Peyer's patch (tissue), 4 donors: ENCODE measurements at regions not wholly inside any gene's neighbourhood (a gene's known extent, or its start where the extent isn't known, plus 50 kb on each side); places are given as distances from the start of the nearest gene placed in this dataset.

Source experiments
- DNase-seq, 3 donors: peaks; one replicate each; pipeline ENCODE4 v3.0.0-alpha.2; 2017 to 2019
- H3K27ac ChIP-seq, 4 donors: fragments of 200-600 bp; sonication (generic); one replicate each; pipeline ENCODE4 v1.5.1; 2016 to 2019
- H3K27me3 ChIP-seq, 2 donors: fragments of 200-600 bp; sonication (generic); one replicate each; pipeline ENCODE4 v1.5.1; 2019
- H3K36me3 ChIP-seq, 3 donors: fragments of 200-600 bp; sonication (generic); one replicate each; pipeline ENCODE4 v1.5.1; 2016 to 2019
- H3K4me1 ChIP-seq, 4 donors: fragments of 200-600 bp; sonication (generic); one replicate each; pipeline ENCODE4 v1.5.1; 2016 to 2019
- H3K4me3 ChIP-seq, 4 donors: fragments of 200-600 bp; sonication (generic); 1 replicate in 3 of 4; 2 replicates in 1 of 4; pipeline ENCODE4 v1.5.1; 2016 to 2019; ENCODE audit warnings: mild to moderate bottlenecking in 1 of 4
- H3K9me3 ChIP-seq, 4 donors: fragments of 200-600 bp; sonication (generic); one replicate each; pipeline ENCODE4 v1.5.1; 2016 to 2019; ENCODE audit warnings: mild to moderate bottlenecking in 1 of 4
- CTCF ChIP-seq, 6 experiments: fragments of 450-650 bp in 4 of 6; fragments of 200-600 bp in 2 of 6; sonication (generic) in 1 of 6; IDR thresholded peaks; one replicate each; pipeline ENCODE4 v1.5.1; 2017 to 2019; ENCODE audit warnings: antibody characterized with exemption in 6 of 6, mild to moderate bottlenecking in 3 of 6, moderate library complexity in 1 of 6
- POLR2A ChIP-seq, 2 donors: fragments of 450-650 bp; IDR thresholded peaks; one replicate each; pipeline ENCODE4 v1.5.1; 2017; ENCODE audit warnings: antibody characterized with exemption in 2 of 2, mild to moderate bottlenecking in 2 of 2, moderate library complexity in 2 of 2

GRCh38 chr11:43575913-43576310 lies 104.6 kb upstream of the HSD17B12 start:
- TF ChIP-seq POLR2A (IDR thresholded peaks at IDR 0.05) (no peak), CTCF (IDR thresholded peaks at IDR 0.05) (no peak)
- peaks cover 0 to 44% of the 10 kb centered on the region in 2 donors for H3K27me3 ChIP-seq
- no peaks in the 10 kb centered on the region for H3K36me3 ChIP-seq
- H3K4me3 ChIP-seq, result peak overlapping the region in 1 of 4 donors; percentile 26
- H3K4me1 ChIP-seq, result peaks cover 0 to 41% (median 7%) of the 10 kb centered on the region in 4 donors
- H3K9me3 ChIP-seq, result no peaks in the 10 kb centered on the region
- DNase-seq, result no peak
- no peak overlapping the region for H3K27ac ChIP-seq

- no peak for TF ChIP-seq POLR2A (IDR thresholded peaks at IDR 0.05)
- TF ChIP-seq CTCF (IDR thresholded peaks at IDR 0.05), result no peak
- DNase-seq, result no peak
- Histone ChIP-seq H3K36me3 (no peaks in the 10 kb centered on the region), H3K4me3 (peak overlapping the region in 1 of 4 donors; percentile 26), H3K27ac (no peak overlapping the region), H3K27me3 (peaks cover 0 to 48% of the 10 kb centered on the region in 2 donors), H3K9me3 (no peaks in the 10 kb centered on the region), H3K4me1 (peaks cover 0 to 46% (median 11%) of the 10 kb centered on the region in 4 donors)
Observed at GRCh38 chr11:43576320-43576802, 104.2 kb upstream of the HSD17B12 start.

GRCh38 chr11:43576803-43577521 lies 103.6 kb upstream of the HSD17B12 start:
- Histone ChIP-seq H3K36me3 (no peaks in the 10 kb centered on the region), H3K9me3 (no peaks in the 10 kb centered on the region), H3K4me3 (no peak overlapping the region), H3K27me3 (peaks cover 0 to 54% of the 10 kb centered on the region in 2 donors), H3K4me1 (peaks cover 0 to 51% (median 12%) of the 10 kb centered on the region in 4 donors), H3K27ac (no peak overlapping the region)
- TF ChIP-seq POLR2A (IDR thresholded peaks at IDR 0.05), result no peak
- TF ChIP-seq CTCF (IDR thresholded peaks at IDR 0.05), result peak in 2 of 6 experiments; percentile 5 to 15
- no peak for DNase-seq

GRCh38 chr11:43577566-43578264 lies 102.8 kb upstream of the HSD17B12 start:
- Histone ChIP-seq H3K36me3 (no peaks in the 10 kb centered on the region), H3K27ac (no peak overlapping the region), H3K9me3 (no peaks in the 10 kb centered on the region), H3K4me1 (peaks cover 0 to 55% (median 12%) of the 10 kb centered on the region in 4 donors), H3K4me3 (no peak overlapping the region), H3K27me3 (peaks cover 0 to 62% of the 10 kb centered on the region in 2 donors)
- no peak for TF ChIP-seq POLR2A (IDR thresholded peaks at IDR 0.05)
- TF ChIP-seq CTCF (IDR thresholded peaks at IDR 0.05), result no peak
- DNase-seq, result no peak

GRCh38 chr11:43578346-43579170 lies 102.0 kb upstream of the HSD17B12 start:
- Histone ChIP-seq H3K36me3 (no peaks in the 10 kb centered on the region), H3K27ac (no peak overlapping the region), H3K27me3 (peaks cover 0 to 69% of the 10 kb centered on the region in 2 donors), H3K4me1 (peaks cover 0 to 55% (median 12%) of the 10 kb centered on the region in 4 donors), H3K4me3 (peak overlapping the region in 3 of 4 donors; percentile 42 to 56 (median 53)), H3K9me3 (no peaks in the 10 kb centered on the region)
- TF ChIP-seq CTCF (IDR thresholded peaks at IDR 0.05), result no peak
- no peak for TF ChIP-seq POLR2A (IDR thresholded peaks at IDR 0.05)
- no peak for DNase-seq
